ENCODE measurements at regions not wholly inside any gene's neighbourhood (a gene's known extent, or its start where the extent isn't known, plus 50 kb on each side); places are given as distances from the start of the nearest gene placed in this dataset.
A peak's percentile ranks its signal among the peaks of the same experiment; 100 is the strongest.

- peak; percentile 28 for TF ChIP-seq CTCF (IDR thresholded peaks at IDR 0.05; ENCODE audit: insufficient read depth, low read depth, low read length, missing control alignments)
- DNase-seq (ENCODE audit: low read depth), result peak; percentile 2
- no peak overlapping the region for H3K4me3 ChIP-seq (ENCODE audit: low read depth, low read length)
These were observed 499.7 kb upstream of the POU3F4 start for GRCh38 chrX:83008415-83008814.

GRCh38 chrX:83019258-83019657 is 488.8 kb upstream of the POU3F4 start:
- no peak for TF ChIP-seq CTCF (IDR thresholded peaks at IDR 0.05; ENCODE audit: insufficient read depth, low read depth, low read length, missing control alignments)
- no peak for DNase-seq (ENCODE audit: low read depth)
- H3K4me3 ChIP-seq (ENCODE audit: low read depth, low read length), result no peak overlapping the region

- no peak overlapping the region for H3K4me3 ChIP-seq (ENCODE audit: low read depth, low read length)
- no peak for TF ChIP-seq CTCF (IDR thresholded peaks at IDR 0.05; ENCODE audit: insufficient read depth, low read depth, low read length, missing control alignments)
- DNase-seq (ENCODE audit: low read depth), result no peak
These were observed 486.1 kb upstream of the POU3F4 start for GRCh38 chrX:83022020-83022419.
